ENCODE measurements at regions not wholly inside any gene's neighbourhood (a gene's known extent, or its start where the extent isn't known, plus 50 kb on each side); places are given as distances from the start of the nearest gene placed in this dataset.

- TF ChIP-seq TCF12 (IDR thresholded peaks at IDR 0.05; ENCODE audit: low read depth) (no peak), CREB1 (IDR thresholded peaks at IDR 0.05; ENCODE audit: low read depth) (no peak), FOXM1 (IDR thresholded peaks at IDR 0.05; ENCODE audit: borderline replicate concordance, low read depth) (no peak), USF1 (IDR thresholded peaks at IDR 0.05) (no peak), TAF1 (IDR thresholded peaks at IDR 0.05; ENCODE audit: low read depth) (no peak), CEBPB (IDR thresholded peaks at IDR 0.05) (no peak), REST (IDR thresholded peaks at IDR 0.05; ENCODE audit: low read depth) (no peak), RAD21 (IDR thresholded peaks at IDR 0.05; ENCODE audit: low read depth) (no peak), EGR1 (IDR thresholded peaks at IDR 0.05) (no peak)
Measured at GRCh38 chr4:186940476-186940875, 216.8 kb upstream of the FAT1 start.

Measured in Ishikawa (cell line).